WTC11 (cell line): ENCODE measurements at regions not wholly inside any gene's neighbourhood (a gene's known extent, or its start where the extent isn't known, plus 50 kb on each side); places are given as distances from the start of the nearest gene placed in this dataset.

Experiments
- ATF3 ChIP-seq: sonication (generic); formaldehyde crosslinking; conservative IDR thresholded peaks from 2 replicates; pipeline ENCODE4 v1.8.1; 2022; ENCODE audit warnings: mild to moderate bottlenecking, missing genetic modification reagents
- CBFB ChIP-seq: sonication (generic); formaldehyde crosslinking; IDR thresholded peaks from 2 replicates; pipeline ENCODE4 v1.8.1; 2022; ENCODE audit warnings: mild to moderate bottlenecking, low read depth, missing genetic modification reagents
- ETV6 ChIP-seq: sonication (generic); formaldehyde crosslinking; IDR thresholded peaks from 2 replicates; pipeline ENCODE4 v1.8.1; 2022; ENCODE audit warnings: mild to moderate bottlenecking, missing genetic modification reagents
- PREB ChIP-seq: sonication (generic); formaldehyde crosslinking; IDR thresholded peaks from 2 replicates; pipeline ENCODE4 v1.8.1; 2022; ENCODE audit warnings: mild to moderate bottlenecking, missing genetic modification reagents, moderate library complexity, borderline replicate concordance
- TP53 ChIP-seq: sonication (generic); formaldehyde crosslinking; IDR thresholded peaks from 2 replicates; pipeline ENCODE4 v1.8.1; 2023; ENCODE audit warnings: mild to moderate bottlenecking, missing genetic modification reagents
- ZNF232 ChIP-seq: sonication (generic); formaldehyde crosslinking; IDR thresholded peaks from 2 replicates; pipeline ENCODE4 v1.8.0; 2022; ENCODE audit warnings: mild to moderate bottlenecking, missing genetic modification reagents
- ZNF263 ChIP-seq: sonication (generic); formaldehyde crosslinking; IDR thresholded peaks from 2 replicates; pipeline ENCODE4 v1.8.1; 2022; ENCODE audit warnings: low read depth, mild to moderate bottlenecking, moderate library complexity, missing genetic modification reagents
- ZNF423 ChIP-seq: fragments of 250-450 bp; sonication (Bioruptor Pico); IDR thresholded peaks from 2 replicates; pipeline ENCODE4 v2.1.2; 2022; ENCODE audit warnings: mild to moderate bottlenecking, moderate library complexity
- ZNF425 ChIP-seq: fragments of 250-450 bp; sonication (Bioruptor Pico); conservative IDR thresholded peaks from 2 replicates; pipeline ENCODE4 v1.9.0; 2021; ENCODE audit warnings: mild to moderate bottlenecking
- TF ChIP-seq, protein P1 (sequence below): fragments of 200-600 bp; IDR thresholded peaks from 2 replicates; pipeline ENCODE4 v1.8.0; 2022; ENCODE audit warnings: antibody characterized with exemption
- TF ChIP-seq, protein P2 (sequence below): fragments of 250-450 bp; sonication (Bioruptor Pico); IDR thresholded peaks from 2 replicates; pipeline ENCODE4 v1.9.0; 2021; ENCODE audit warnings: moderate library complexity, mild to moderate bottlenecking, inconsistent platforms, borderline replicate concordance

GRCh38 chr2:184326066-184326465 lies 272.3 kb upstream of the ZNF804A start:
- TF ChIP-seq ETV6 (CRISPR knock-in tag) (no peak), ZNF263 (CRISPR knock-in tag) (no peak), ZNF232 (CRISPR knock-in tag) (no peak), ZNF423 (CRISPR knock-in tag) (no peak), ATF3 (no peak), PREB (no peak), ZNF425 (CRISPR knock-in tag) (no peak), CBFB (CRISPR knock-in tag) (no peak), TP53 (no peak)
- TF ChIP-seq, protein P1, sequence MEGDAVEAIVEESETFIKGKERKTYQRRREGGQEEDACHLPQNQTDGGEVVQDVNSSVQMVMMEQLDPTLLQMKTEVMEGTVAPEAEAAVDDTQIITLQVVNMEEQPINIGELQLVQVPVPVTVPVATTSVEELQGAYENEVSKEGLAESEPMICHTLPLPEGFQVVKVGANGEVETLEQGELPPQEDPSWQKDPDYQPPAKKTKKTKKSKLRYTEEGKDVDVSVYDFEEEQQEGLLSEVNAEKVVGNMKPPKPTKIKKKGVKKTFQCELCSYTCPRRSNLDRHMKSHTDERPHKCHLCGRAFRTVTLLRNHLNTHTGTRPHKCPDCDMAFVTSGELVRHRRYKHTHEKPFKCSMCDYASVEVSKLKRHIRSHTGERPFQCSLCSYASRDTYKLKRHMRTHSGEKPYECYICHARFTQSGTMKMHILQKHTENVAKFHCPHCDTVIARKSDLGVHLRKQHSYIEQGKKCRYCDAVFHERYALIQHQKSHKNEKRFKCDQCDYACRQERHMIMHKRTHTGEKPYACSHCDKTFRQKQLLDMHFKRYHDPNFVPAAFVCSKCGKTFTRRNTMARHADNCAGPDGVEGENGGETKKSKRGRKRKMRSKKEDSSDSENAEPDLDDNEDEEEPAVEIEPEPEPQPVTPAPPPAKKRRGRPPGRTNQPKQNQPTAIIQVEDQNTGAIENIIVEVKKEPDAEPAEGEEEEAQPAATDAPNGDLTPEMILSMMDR, result no peak
- TF ChIP-seq, protein P2, sequence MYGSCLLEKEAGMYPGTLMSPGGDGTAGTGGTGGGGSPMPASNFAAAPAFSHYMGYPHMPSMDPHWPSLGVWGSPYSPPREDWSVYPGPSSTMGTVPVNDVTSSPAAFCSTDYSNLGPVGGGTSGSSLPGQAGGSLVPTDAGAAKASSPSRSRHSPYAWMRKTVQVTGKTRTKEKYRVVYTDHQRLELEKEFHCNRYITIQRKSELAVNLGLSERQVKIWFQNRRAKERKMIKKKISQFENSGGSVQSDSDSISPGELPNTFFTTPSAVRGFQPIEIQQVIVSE (CRISPR knock-in tag), result no peak
